HCT116 (cell line): ENCODE measurements at regions not wholly inside any gene's neighbourhood (a gene's known extent, or its start where the extent isn't known, plus 50 kb on each side); places are given as distances from the start of the nearest gene placed in this dataset.

ENCODE experiments used
- ATAC-seq: fragments of 200-7000 bp; cut with Tn5 transposase; 2 replicates; pipeline ENCODE4 v1.9.1; 2020; ENCODE audit warnings: mild to moderate bottlenecking, moderate library complexity
- BruUV-seq: library from RNA; stranded (reverse); fragments of 400-500 nt; replicated peaks from 2 replicates; lab custom pipeline; 2021; lab: Mats Ljungman, UMichigan
- CTCF ChIA-PET: fragments of 300-600 bp; sonication (Branson Sonifier 250); formaldehyde crosslinking; loops from one replicate; lab custom pipeline; 2021; ENCODE audit warnings: antibody characterized with exemption; lab: Charles Lee
- POLR2A ChIA-PET: fragments of 300-600, 350-600 bp; sonication (Branson Sonifier 250); formaldehyde crosslinking; loops from one replicate; lab custom pipeline; 2021; ENCODE audit warnings: antibody characterized with exemption; lab: Charles Lee
- RAD21 ChIA-PET, 2 experiments: fragments of 300-600 bp; sonication (Branson Sonifier 250); formaldehyde crosslinking; loops; one replicate each; lab custom pipeline; 2023; ENCODE audit warnings: low total read pairs in 2 of 2; ENCODE audit not compliant: uncharacterized antibody in 2 of 2, unreplicated experiment in 2 of 2, low non-redundant PET in 1 of 2; lab: Charles Lee
- DNase-seq: peaks from one replicate; pipeline ENCODE4 v3.0.0-alpha.2; 2010; ENCODE audit warnings: low read depth, low spot score
- H2AFZ ChIP-seq: fragments of 200-600 bp; shearing (Covaris generic), sonication (generic); 2 replicates; pipeline ENCODE4 v1.6.1; 2017; ENCODE audit warnings: low read depth, mixed run types, mixed read lengths, antibody characterized with exemption, low read length; ENCODE audit not compliant: poor library complexity, severe bottlenecking
- H3K27ac ChIP-seq: 2 replicates; pipeline ENCODE4 v1.5.1; 2012; ENCODE audit warnings: low read depth, low read length
- H3K27me3 ChIP-seq: fragments of 200-600 bp; sonication (generic); 2 replicates; pipeline ENCODE4 v1.6.1; 2016; ENCODE audit warnings: mixed run types, low read length, mixed read lengths; ENCODE audit not compliant: insufficient read depth
- H3K36me3 ChIP-seq, 2 experiments: fragments of 200-500 bp in 1 of 2; fragments of 200-600 bp in 1 of 2; sonication (Bioruptor generic) in 1 of 2; sonication (generic) in 1 of 2; 2 replicates each; pipeline versions ENCODE4 v1.5.1 to v1.6.1; 2014 to 2016; ENCODE audit warnings: low read length in 2 of 2, inconsistent platforms in 1 of 2, mixed read lengths in 1 of 2, mixed run types in 1 of 2; ENCODE audit not compliant: insufficient read depth in 2 of 2, control insufficient read depth in 1 of 2
- H3K4me1 ChIP-seq, 2 experiments: fragments of 200-600 bp in 1 of 2; sonication (generic) in 1 of 2; 2 replicates each; pipeline versions ENCODE4 v1.5.1 to v1.6.1; 2012 to 2017; ENCODE audit warnings: low read length in 2 of 2, inconsistent platforms in 1 of 2, mild to moderate bottlenecking in 1 of 2, mixed read lengths in 1 of 2, mixed run types in 1 of 2, moderate library complexity in 1 of 2; ENCODE audit not compliant: insufficient read depth in 2 of 2, control insufficient read depth in 1 of 2
- H3K4me2 ChIP-seq: fragments of 200-600 bp; sonication (generic); 2 replicates; pipeline ENCODE4 v1.6.1; 2017; ENCODE audit warnings: mixed run types, low read length, mixed read lengths
- H3K4me3 ChIP-seq, 2 experiments: fragments of 200-600 bp in 1 of 2; sonication (generic) in 1 of 2; replicated peaks in 1 of 2; 2 replicates each; pipeline ENCODE4 v1.5.1; 2011 to 2016; ENCODE audit warnings: low read length in 2 of 2, control low read depth in 1 of 2, low read depth in 1 of 2, mild to moderate bottlenecking in 1 of 2, mixed read lengths in 1 of 2, mixed run types in 1 of 2
- H3K79me2 ChIP-seq: fragments of 200-600 bp; sonication (generic); 2 replicates; pipeline ENCODE4 v1.6.1; 2017; ENCODE audit warnings: mild to moderate bottlenecking, mixed run types, low read length, moderate library complexity, mixed read lengths; ENCODE audit not compliant: insufficient read depth
- H3K9ac ChIP-seq: fragments of 200-600 bp; sonication (generic); 2 replicates; pipeline ENCODE4 v1.6.1; 2016; ENCODE audit warnings: low read length, mixed read lengths
- H3K9me2 ChIP-seq: fragments of 200-600 bp; sonication (generic), shearing (Covaris generic); 2 replicates; pipeline ENCODE4 v1.6.1; 2017; ENCODE audit warnings: mixed run types, mild to moderate bottlenecking, moderate library complexity; ENCODE audit not compliant: insufficient read depth
- H3K9me3 ChIP-seq, 2 experiments: fragments of 200-500 bp in 1 of 2; fragments of 200-600 bp in 1 of 2; sonication (Bioruptor generic) in 1 of 2; sonication (generic) in 1 of 2; 2 replicates each; pipeline ENCODE4 v1.6.1; 2014 to 2017; ENCODE audit warnings: low read length in 2 of 2, mixed read lengths in 2 of 2, inconsistent platforms in 1 of 2, low read depth in 1 of 2, mild to moderate bottlenecking in 1 of 2, mixed run types in 1 of 2, moderate library complexity in 1 of 2; ENCODE audit not compliant: control insufficient read depth in 1 of 2, insufficient read depth in 1 of 2
- H4K20me1 ChIP-seq: fragments of 200-600 bp; sonication (generic), shearing (Covaris generic); 2 replicates; pipeline ENCODE4 v1.6.1; 2017; ENCODE audit warnings: mixed run types, mild to moderate bottlenecking, moderate library complexity; ENCODE audit not compliant: insufficient read depth
- CBX3 ChIP-seq: IDR thresholded peaks from 2 replicates; pipeline ENCODE4 v1.6.1; 2012; ENCODE audit warnings: low read depth
- CTCF ChIP-seq, 3 experiments: fragments of 200-600 bp in 1 of 3; sonication (generic) in 1 of 3; IDR thresholded peaks in 2 of 3; conservative IDR thresholded peaks in 1 of 3; 2 replicates each; pipeline ENCODE4 v1.5.1; 2012 to 2017; ENCODE audit warnings: low read depth in 2 of 3, low read length in 2 of 3, antibody characterized with exemption in 1 of 3, borderline replicate concordance in 1 of 3, control low read depth in 1 of 3, mild to moderate bottlenecking in 1 of 3, mixed read lengths in 1 of 3, mixed run types in 1 of 3, moderate library complexity in 1 of 3; ENCODE audit not compliant: insufficient read depth in 1 of 3
- SIN3A ChIP-seq: IDR thresholded peaks from 2 replicates; pipeline ENCODE4 v1.6.1; 2012; ENCODE audit warnings: low read depth
- SRF ChIP-seq: IDR thresholded peaks from 2 replicates; pipeline ENCODE4 v1.6.1; 2012; ENCODE audit warnings: low read depth
- TCF7L2 ChIP-seq: IDR thresholded peaks from 2 replicates; pipeline ENCODE4 v1.7.0; 2011; ENCODE audit warnings: borderline replicate concordance, inconsistent platforms; ENCODE audit not compliant: insufficient read depth, insufficient read length; ENCODE audit errors: extremely low read depth
- ZFX ChIP-seq: fragments of 450-650 bp; IDR thresholded peaks from 2 replicates; pipeline ENCODE4 v1.6.1; 2017
- ZNF274 ChIP-seq: fragments of 200-500 bp; sonication (Bioruptor generic); IDR thresholded peaks from 2 replicates; pipeline ENCODE4 v1.6.1; 2014; ENCODE audit warnings: mild to moderate bottlenecking, low read depth, low read length, inconsistent platforms
- intact Hi-C: fragments of 100-400 bp; cut with micrococcal nuclease; formaldehyde crosslinking; loops from 2 replicates; pipeline ENCODE4 v1.10.0; 2022
- TF ChIP-seq, protein P1 (sequence below): IDR thresholded peaks from 2 replicates; pipeline ENCODE4 v1.6.1; 2012

DNA sequence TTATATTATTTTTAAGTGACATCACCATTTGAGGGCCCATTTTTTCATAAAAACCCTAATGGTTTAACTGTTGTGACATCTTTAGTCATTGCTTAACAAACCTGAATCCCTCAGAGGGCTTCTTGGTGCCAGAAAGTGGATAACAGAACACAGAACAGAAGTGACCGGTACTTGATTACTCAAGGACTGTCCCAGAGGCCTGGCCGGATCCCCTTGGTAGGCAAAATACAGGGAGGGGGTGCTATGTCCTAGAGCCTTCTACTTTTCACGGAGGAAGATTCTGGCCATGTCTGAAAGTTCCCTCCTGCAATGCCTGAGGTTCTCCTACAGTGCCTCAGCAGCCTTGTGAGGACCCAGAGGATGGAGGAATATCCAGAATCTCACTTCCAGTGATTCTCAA, 94.3 kb upstream of the DCLK2 start (continued):
- TF ChIP-seq ZFX (no peak), SIN3A (no peak), ZNF274 (no peak)

GRCh38 chr4:149985981-149986380, 92.3 kb upstream of the DCLK2 start:
- no peak overlapping the region for H3K9ac ChIP-seq
- H4K20me1 ChIP-seq: no peaks in the 10 kb centered on the region; the same call in 1 of the 2 replicates
- H3K4me2 ChIP-seq: no peak overlapping the region
- no peaks in the 10 kb centered on the region for H3K79me2 ChIP-seq
- DNase-seq (no peak), ATAC-seq (no peak)
- no peaks in the 10 kb centered on the region; the same call in 1 of the 2 replicates for H3K9me2 ChIP-seq
- ChIA-PET POLR2A (no interaction called here), RAD21 (no interaction called here), CTCF (interaction anchor here (0.7 kb wide), 1 partner anchor 214 kb away, joined by 3 read pairs; no protein-coding TSS in a partner anchor)
- H3K4me1 ChIP-seq: no peaks in the 10 kb centered on the region
- TF ChIP-seq SRF (no peak), TCF7L2 (no peak), CBX3 (no peak), CTCF (IDR thresholded peaks at IDR 0.05 in 2 of 3, conservative IDR thresholded peaks at IDR 0.05 in 1 of 3; ENCODE audit: borderline replicate concordance in 1 of 3, insufficient read depth in 1 of 3, low read depth in 2 of 3, low read length in 2 of 3) (no peak)
- TF ChIP-seq, protein P1, sequence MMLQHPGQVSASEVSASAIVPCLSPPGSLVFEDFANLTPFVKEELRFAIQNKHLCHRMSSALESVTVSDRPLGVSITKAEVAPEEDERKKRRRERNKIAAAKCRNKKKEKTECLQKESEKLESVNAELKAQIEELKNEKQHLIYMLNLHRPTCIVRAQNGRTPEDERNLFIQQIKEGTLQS: no peak
- no peak overlapping the region for H2AFZ ChIP-seq
- H3K9me3 ChIP-seq: no peaks in the 10 kb centered on the region
- no peak overlapping the region for H3K4me3 ChIP-seq
- H3K27ac ChIP-seq: no peak overlapping the region
- H3K27me3 ChIP-seq: no peaks in the 10 kb centered on the region
- intact Hi-C loops: no loop called here
- no TSS peak for BruUV-seq
- no peaks in the 10 kb centered on the region for H3K36me3 ChIP-seq
